Spleen (tissue), 11 donors: ENCODE measurements at regions not wholly inside any gene's neighbourhood (a gene's known extent, or its start where the extent isn't known, plus 50 kb on each side); places are given as distances from the start of the nearest gene placed in this dataset.

Source experiments
- DNase-seq: peaks from one replicate; pipeline ENCODE4 v3.0.0-alpha.2; 2020
- H3K27ac ChIP-seq, 8 donors: fragments of 200-600 bp; sonication (generic) in 7 of 8; 1 replicate in 4 of 8; 2 replicates in 4 of 8; pipeline versions ENCODE4 v1.5.0 to v1.8.0; 2016 to 2021; ENCODE audit warnings: inconsistent platforms in 4 of 8, mild to moderate bottlenecking in 4 of 8, moderate library complexity in 1 of 8
- H3K27me3 ChIP-seq, 7 donors: fragments of 200-600 bp; sonication (generic) in 6 of 7; replicated peaks in 1 of 7; 1 replicate in 4 of 7; 2 replicates in 3 of 7; pipeline versions ENCODE4 v1.5.0 to v1.8.0; 2016 to 2021; ENCODE audit warnings: inconsistent platforms in 3 of 7, mild to moderate bottlenecking in 1 of 7
- H3K36me3 ChIP-seq, 6 donors: fragments of 200-600 bp; sonication (generic) in 5 of 6; 1 replicate in 4 of 6; 2 replicates in 2 of 6; pipeline versions ENCODE4 v1.5.0 to v1.8.0; 2016 to 2021; ENCODE audit warnings: inconsistent platforms in 2 of 6
- H3K4me1 ChIP-seq, 6 donors: fragments of 200-600 bp; sonication (generic) in 5 of 6; 1 replicate in 3 of 6; 2 replicates in 3 of 6; pipeline versions ENCODE4 v1.5.0 to v1.8.0; 2016 to 2021; ENCODE audit warnings: inconsistent platforms in 3 of 6
- H3K4me3 ChIP-seq, 8 donors: fragments of 200-600 bp; sonication (generic) in 7 of 8; 1 replicate in 4 of 8; 2 replicates in 4 of 8; pipeline versions ENCODE4 v1.5.0 to v1.8.0; 2016 to 2021; ENCODE audit warnings: inconsistent platforms in 4 of 8, mild to moderate bottlenecking in 4 of 8, moderate library complexity in 2 of 8
- H3K9me3 ChIP-seq, 8 donors: fragments of 200-600 bp; sonication (generic) in 7 of 8; 1 replicate in 4 of 8; 2 replicates in 4 of 8; pipeline versions ENCODE4 v1.5.0 to v1.8.0; 2016 to 2021; ENCODE audit warnings: inconsistent platforms in 4 of 8
- POLR2A ChIP-seq, 3 donors: fragments of 450-650 bp; IDR thresholded peaks; one replicate each; pipeline ENCODE4 v1.5.1; 2017; ENCODE audit warnings: antibody characterized with exemption in 3 of 3, mild to moderate bottlenecking in 1 of 3
- POLR2AphosphoS5 ChIP-seq, 3 donors: sonication (generic); formaldehyde crosslinking; IDR thresholded peaks; one replicate each; pipeline ENCODE4 v1.5.1; 2017; ENCODE audit warnings: antibody characterized with exemption in 3 of 3
- WGBS, 5 donors: extraction: QIAGEN DNeasy Blood & Tissue Kit in 3 of 5; methylation state at CpG; one replicate each; pipeline versions ENCODE4 v1.1.5 to v1.1.7; 2013 to 2018; 5-methylcytosine and 5-hydroxymethylcytosine counted together
- intact Hi-C: fragments of 100-400 bp; cut with DNase I; formaldehyde crosslinking; loops from one replicate; pipeline ENCODE4 v1.15.0; 2023; ENCODE audit warnings: low total_unique reads
- TF ChIP-seq, protein P1 (sequence below), 11 experiments: fragments of 200-600 bp in 7 of 11; fragments of 450-650 bp in 4 of 11; sonication (generic) in 4 of 11; IDR thresholded peaks in 8 of 11; conservative IDR thresholded peaks in 3 of 11; 1 replicate in 7 of 11; 2 replicates in 4 of 11; pipeline versions ENCODE4 v1.4.0 to v1.8.0; 2016 to 2021; ENCODE audit warnings: antibody characterized with exemption in 11 of 11, inconsistent platforms in 4 of 11, mild to moderate bottlenecking in 1 of 11
- donor health status: healthy with polysubstance abuse.
- donor health status: DM: no; HTN: no; CAD: no; lungs with moderate emphysema.
- donor health status: DM: no; HTN: no; CAD: no.
- donor health status: Bipolar disorder and iron deficiency.
- donor health status: healthy.
- donor health status: DM: no; HTN: no; CAD: no.
- donor health status: DM: yes; HTN: yes; CAD: no.

DNA sequence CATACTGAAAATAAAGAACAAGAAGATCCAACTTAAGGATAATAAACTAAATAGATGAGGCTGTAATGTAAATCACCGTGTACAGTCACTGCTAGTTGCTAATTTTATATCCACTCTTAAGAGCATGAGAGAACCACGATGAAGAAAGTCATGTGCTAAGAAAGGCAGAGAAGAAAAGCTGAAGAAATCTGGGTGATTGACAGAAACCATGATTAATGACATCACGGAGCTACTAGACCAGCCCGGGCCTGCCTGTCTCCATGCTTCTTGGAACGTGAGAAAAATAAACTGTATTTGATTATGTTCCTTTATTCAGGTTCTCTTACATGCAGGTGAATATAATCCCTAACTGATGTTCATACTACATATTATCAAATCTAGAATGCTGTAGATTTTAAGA is 84.2 kb upstream of the E2F3 start:
- Histone ChIP-seq H3K27me3 (no peaks in the 10 kb centered on the region), H3K4me3 (no peak overlapping the region), H3K4me1 (peaks cover 0 to 9% (median 7%) of the 10 kb centered on the region in 6 donors), H3K9me3 (peaks cover 0 to 9% (median 6%) of the 10 kb centered on the region in 8 donors), H3K27ac (no peak overlapping the region), H3K36me3 (no peaks in the 10 kb centered on the region)
- intact Hi-C loops: no loop called here
- TF ChIP-seq POLR2AphosphoS5 (IDR thresholded peaks at IDR 0.05): no peak
- TF ChIP-seq, protein P1, sequence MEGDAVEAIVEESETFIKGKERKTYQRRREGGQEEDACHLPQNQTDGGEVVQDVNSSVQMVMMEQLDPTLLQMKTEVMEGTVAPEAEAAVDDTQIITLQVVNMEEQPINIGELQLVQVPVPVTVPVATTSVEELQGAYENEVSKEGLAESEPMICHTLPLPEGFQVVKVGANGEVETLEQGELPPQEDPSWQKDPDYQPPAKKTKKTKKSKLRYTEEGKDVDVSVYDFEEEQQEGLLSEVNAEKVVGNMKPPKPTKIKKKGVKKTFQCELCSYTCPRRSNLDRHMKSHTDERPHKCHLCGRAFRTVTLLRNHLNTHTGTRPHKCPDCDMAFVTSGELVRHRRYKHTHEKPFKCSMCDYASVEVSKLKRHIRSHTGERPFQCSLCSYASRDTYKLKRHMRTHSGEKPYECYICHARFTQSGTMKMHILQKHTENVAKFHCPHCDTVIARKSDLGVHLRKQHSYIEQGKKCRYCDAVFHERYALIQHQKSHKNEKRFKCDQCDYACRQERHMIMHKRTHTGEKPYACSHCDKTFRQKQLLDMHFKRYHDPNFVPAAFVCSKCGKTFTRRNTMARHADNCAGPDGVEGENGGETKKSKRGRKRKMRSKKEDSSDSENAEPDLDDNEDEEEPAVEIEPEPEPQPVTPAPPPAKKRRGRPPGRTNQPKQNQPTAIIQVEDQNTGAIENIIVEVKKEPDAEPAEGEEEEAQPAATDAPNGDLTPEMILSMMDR (IDR thresholded peaks at IDR 0.05 in 8 of 11, conservative IDR thresholded peaks at IDR 0.05 in 3 of 11): no peak
- no peak for TF ChIP-seq POLR2A (IDR thresholded peaks at IDR 0.05)
- no peak for DNase-seq
- 85 to 95% (median 91%) methylated on average over 5 of the region's 5 CpGs for WGBS, 5 donors

DNA sequence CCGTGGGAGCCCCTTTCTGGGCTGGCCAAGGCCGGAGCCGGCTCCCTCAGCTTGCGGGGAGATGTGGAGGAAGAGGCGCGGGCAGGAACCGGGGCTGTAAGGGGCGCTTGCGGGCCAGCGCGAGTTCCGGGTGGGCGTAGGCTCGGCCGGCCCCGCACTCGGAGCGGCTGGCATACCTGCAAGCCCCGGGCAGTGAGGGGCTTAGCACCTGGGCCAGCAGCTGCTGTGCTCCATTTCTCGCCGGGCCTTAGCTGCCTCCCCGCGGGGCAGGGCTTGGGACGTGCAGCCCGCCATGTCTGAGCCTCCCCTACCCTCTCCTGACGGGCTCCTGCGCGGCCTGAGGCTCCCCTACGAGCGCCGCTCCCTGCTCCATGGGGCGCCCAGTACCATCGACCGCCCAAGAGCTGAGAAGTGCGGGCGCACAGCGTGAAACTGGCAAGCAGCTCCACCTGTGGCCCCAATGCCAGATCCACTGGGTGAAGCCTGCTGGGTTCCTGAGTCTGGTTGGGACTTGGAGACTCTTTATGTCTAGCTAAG is 82.8 kb upstream of the E2F3 start:
- H3K9me3 ChIP-seq: peaks cover 0 to 9% (median 6%) of the 10 kb centered on the region in 8 donors
- H3K4me1 ChIP-seq: peaks cover 0 to 9% (median 7%) of the 10 kb centered on the region in 6 donors
- no peak for TF ChIP-seq POLR2A (IDR thresholded peaks at IDR 0.05)
- no peak for TF ChIP-seq POLR2AphosphoS5 (IDR thresholded peaks at IDR 0.05)
- TF ChIP-seq, protein P1 (IDR thresholded peaks at IDR 0.05 in 8 of 11, conservative IDR thresholded peaks at IDR 0.05 in 3 of 11): no peak
- peak overlapping the region in 5 of 8 donors; percentile 81 to 94 (median 89) for H3K27ac ChIP-seq
- peak; percentile 88 for DNase-seq
- peak overlapping the region in 1 of 8 donors; percentile 63 for H3K4me3 ChIP-seq
- WGBS, 5 donors: 94 to 98% (median 97%) methylated on average over 22 to 37 of the region's 37 CpGs
- intact Hi-C loops: no loop called here
- no peaks in the 10 kb centered on the region for H3K36me3 ChIP-seq
- no peaks in the 10 kb centered on the region for H3K27me3 ChIP-seq

DNA sequence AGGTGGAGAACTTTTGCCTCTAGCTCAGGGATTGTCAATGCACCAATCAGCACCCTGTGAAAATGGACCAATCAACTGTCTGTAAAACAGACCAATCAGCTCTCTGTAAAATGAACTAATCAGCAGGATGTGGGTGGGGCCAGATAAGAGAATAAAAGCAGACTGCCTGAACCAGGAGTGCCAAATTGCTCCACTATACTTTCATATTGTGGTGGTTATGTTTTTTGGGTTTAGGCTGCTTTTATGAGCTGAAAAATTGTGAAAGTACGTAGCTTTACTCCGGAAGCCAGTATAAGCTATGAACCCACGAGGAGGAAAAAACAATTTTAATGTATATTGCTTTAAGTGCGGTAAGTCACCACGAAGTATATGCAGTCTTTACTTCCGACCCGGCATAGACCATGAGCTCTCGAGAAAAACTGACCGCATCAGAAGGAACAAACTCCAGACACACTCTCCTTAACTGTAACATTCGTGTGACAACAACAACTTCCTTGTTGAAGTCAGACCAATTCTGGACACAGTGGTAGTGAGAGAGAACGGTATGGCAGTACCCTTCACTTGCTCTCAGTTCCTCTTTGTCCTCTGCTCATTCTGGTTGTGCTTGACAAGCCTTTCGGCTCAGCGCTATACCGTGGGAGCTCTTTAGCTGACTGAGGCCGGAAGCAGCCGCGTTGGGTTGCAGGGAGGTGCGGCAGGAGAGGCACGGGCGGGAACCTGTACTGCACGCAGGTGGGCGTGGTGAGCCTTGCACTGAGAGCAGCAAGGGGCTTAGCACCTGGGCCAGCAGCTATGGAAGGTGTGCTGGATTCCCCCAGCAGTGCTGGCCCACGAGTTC is 81.9 kb upstream of the E2F3 start:
- intact Hi-C loops: no loop called here
- Histone ChIP-seq H3K27ac (peak overlapping the region; percentile 74 to 94 (median 87)), H3K27me3 (no peaks in the 10 kb centered on the region), H3K9me3 (peaks cover 0 to 9% (median 6%) of the 10 kb centered on the region in 8 donors), H3K36me3 (no peaks in the 10 kb centered on the region), H3K4me1 (peaks cover 0 to 9% (median 7%) of the 10 kb centered on the region in 6 donors), H3K4me3 (peak overlapping the region in 7 of 8 donors; percentile 1 to 63 (median 17))
- WGBS, 5 donors: 30 to 66% (median 57%) methylated on average over 23 of the region's 23 CpGs
- TF ChIP-seq, protein P1 (IDR thresholded peaks at IDR 0.05 in 8 of 11, conservative IDR thresholded peaks at IDR 0.05 in 3 of 11): no peak
- TF ChIP-seq POLR2AphosphoS5 (IDR thresholded peaks at IDR 0.05) (peak; percentile 87 to 93 (median 87)), POLR2A (IDR thresholded peaks at IDR 0.05) (peak in 2 of 3 donors; percentile 40 to 52)
- DNase-seq: peak; percentile 97
